ENCODE measurements at regions not wholly inside any gene's neighbourhood (a gene's known extent, or its start where the extent isn't known, plus 50 kb on each side); places are given as distances from the start of the nearest gene placed in this dataset.
"Not testable (repeated sequence)": the region's sequence is repeated elsewhere in the genome, so short reads cannot be mapped to it uniquely, and the experiment has no call there.

GRCh38 chr11:86167499-86168164, 76.9 kb upstream of the EED start:
- DNase-seq (ENCODE audit: low read depth): no peak

- not testable (repeated sequence) for DNase-seq (ENCODE audit: low read depth)
These were observed 78.3 kb upstream of the EED start for GRCh38 chr11:86166287-86166686.

- DNase-seq (ENCODE audit: low read depth): no peak
These were observed 80.4 kb upstream of the EED start for GRCh38 chr11:86164106-86164505.

DNA sequence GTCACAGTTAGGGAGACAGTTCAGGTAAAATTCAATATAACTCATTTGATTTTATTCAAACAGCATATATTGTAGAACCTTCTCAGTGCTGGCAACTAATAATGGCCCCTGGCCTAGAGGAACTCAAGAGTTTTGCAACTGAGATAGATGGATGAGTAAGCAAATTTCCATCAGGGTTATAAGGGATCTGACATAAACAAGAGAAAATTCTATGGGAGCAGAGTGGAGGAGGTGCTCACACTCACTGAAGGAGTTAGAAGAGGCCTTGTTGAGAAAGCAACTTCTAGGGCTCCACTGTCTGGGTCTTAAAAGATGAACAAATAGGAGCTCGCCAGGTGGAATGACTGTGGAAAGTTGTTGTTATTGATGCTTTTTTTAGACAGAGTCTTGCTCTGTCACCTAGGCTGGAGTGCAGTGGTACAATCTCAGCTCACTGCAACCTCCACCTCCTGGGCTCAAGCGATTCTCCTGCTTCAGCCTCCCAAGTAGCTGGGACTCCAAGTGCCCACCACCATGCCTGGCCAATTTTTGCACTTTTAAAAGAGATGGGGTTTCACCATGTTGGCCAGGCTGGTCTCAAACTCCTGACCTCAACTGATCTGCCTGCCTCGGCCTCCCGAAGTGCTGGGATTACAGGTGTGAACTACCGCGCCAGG, 81.2 kb upstream of the EED start:
- DNase-seq (ENCODE audit: low read depth): not testable (repeated sequence)

- DNase-seq (ENCODE audit: low read depth): no peak
These were observed 82.3 kb upstream of the EED start for GRCh38 chr11:86162239-86162638.

GRCh38 chr11:86161837-86162236, 82.7 kb upstream of the EED start:
- DNase-seq (ENCODE audit: low read depth): no peak

- DNase-seq (ENCODE audit: low read depth): no peak
These were observed 83.2 kb upstream of the EED start for GRCh38 chr11:86161336-86161735.

- DNase-seq (ENCODE audit: low read depth): no peak
These were observed 83.9 kb upstream of the EED start for GRCh38 chr11:86160541-86161149.

GRCh38 chr11:86159581-86159891, 85.0 kb upstream of the EED start:
- no peak for DNase-seq (ENCODE audit: low read depth)

- no peak for DNase-seq (ENCODE audit: low read depth)
These were observed 85.6 kb upstream of the EED start for GRCh38 chr11:86158704-86159580.

DNA sequence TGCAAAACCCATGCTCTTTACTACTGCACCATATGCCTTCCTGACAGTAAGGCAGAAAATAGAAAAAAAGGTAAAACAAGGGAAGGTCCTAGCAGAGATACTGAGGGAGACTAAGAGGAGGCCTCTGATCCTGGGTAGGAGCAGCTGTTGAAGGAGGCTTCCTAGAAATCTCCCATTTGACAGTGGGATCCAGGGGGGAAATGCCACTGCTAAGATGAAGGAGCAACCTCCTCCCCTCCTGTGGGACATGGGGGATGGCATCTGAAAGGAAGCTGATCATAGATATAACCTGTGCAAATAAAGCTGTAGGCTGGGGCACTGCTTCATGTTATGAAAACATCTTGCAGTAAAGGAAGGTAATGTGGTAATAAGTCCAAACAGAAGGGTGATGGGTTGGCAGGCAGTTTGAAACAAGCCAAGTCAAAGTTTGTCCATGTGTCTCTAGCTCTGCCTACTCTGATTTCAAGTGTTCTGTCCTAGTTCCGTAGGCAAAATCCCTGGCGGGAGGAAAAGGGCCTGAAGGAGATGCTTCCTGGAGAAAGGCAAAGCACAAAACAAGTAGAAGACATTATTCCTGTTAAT, 86.7 kb upstream of the EED start:
- DNase-seq (ENCODE audit: low read depth): no peak

DNA sequence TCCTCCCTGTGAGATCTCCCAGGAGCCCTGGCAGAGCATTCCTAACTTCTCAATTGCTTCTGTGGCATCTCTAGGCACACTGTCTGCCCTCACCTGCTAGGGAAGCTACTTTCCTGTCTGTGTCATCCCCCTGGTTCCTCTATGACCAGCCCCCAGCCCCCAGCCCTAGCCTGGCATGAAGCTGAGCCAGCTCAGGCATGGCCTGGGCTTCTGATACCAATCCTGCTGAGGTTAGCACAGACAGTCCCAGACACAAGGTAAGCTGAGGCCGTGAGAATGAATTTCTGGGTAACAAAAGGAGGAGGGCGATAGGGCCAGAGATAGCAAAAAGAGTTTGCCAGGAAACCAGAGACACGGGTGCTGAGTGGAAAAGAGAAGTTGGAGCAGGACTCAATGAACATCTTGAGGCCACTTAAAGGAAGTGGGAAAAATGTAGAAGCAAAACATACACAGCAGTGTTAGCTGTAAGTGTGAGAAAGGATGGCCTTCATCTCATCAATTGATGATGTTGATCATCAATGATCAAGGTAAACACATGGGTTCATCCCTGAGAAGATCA, 87.6 kb upstream of the PICALM start:
- DNase-seq (ENCODE audit: low read depth): no peak

GRCh38 chr11:86155200-86155844, 86.4 kb upstream of the PICALM start:
- no peak for DNase-seq (ENCODE audit: low read depth)

DNA sequence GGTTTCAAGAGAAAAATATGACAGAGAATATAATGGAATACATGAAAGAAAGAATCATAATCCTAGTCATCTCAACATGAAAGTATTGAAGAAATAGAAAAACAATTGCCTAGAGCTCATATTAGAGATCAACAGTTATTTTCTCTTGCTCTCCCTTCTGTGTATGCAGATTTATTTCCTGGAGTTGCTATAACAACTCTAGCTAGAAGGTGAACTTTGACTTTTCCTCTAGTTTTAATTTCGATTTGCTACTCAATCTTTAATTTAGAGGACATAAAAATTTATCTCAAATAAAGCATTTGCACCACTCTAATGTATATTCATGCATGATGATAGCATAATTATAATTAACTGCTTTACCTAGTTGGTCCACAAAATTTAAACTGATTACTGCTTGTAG, 84.6 kb upstream of the PICALM start:
- DNase-seq (ENCODE audit: low read depth): no peak

GRCh38 chr11:86152901-86153300, 84.0 kb upstream of the PICALM start:
- DNase-seq (ENCODE audit: low read depth): no peak

GRCh38 chr11:86152006-86152862, 83.3 kb upstream of the PICALM start:
- no peak for DNase-seq (ENCODE audit: low read depth)

DNA sequence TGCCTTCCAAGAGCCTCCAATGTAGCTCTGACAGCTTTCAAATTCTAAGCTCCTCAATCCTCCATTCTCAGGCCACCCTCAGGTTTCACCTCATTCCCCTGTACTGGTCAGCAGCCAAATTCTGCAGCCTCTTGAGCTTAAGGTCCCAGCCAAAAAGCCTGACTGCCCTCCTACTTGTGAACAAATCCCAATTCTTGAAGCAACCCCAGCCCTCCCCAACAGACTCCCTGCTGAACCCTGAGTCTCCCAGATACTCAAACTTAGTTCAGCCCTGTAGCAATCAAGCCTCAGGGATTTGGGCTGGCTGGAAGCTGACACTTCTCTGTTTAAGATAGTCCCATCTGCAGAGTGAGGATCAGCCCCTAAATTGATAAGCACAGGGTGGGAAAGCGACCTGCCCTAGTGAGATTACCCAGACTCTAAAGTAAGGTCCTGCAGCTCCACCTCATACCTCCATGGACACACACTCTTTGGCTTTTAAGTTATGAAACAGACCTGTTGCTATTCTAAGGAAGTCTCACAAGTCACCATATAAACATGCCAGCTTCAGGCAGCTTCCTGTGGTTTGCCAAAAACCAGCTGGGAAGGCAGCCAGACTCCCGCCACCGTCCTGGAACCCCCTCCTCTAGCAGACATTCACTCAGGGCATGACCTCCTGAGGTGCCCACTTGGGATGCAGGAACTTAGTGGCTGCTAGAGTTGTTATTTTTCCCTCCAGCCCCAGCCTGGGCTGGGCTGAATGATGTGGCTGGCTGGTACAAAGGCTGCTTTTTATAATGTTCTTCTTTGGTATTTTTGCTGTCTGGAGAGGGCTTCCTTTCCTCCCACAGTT, 82.5 kb upstream of the PICALM start:
- no peak for DNase-seq (ENCODE audit: low read depth)

- no peak for DNase-seq (ENCODE audit: low read depth)
These were observed 81.9 kb upstream of the PICALM start for GRCh38 chr11:86150847-86151173.

DNA sequence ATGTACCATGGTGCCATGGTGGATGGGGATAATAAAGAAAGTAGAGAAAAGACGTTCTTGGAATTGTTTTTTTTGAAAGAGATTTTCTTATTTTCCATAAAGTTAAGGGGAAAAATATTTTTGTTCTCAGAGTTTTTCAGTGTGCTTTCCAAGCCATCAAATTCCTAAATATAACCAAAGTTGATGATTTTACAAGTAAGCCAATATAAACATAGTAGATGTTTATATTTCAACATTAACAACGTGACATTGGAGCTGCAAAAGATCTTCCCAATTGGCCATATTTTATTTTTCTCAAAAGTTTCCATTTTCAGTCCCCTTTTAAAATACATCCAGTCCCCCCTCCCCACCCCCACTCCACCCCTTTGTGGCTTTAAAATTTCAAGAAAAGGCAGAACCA, 80.9 kb upstream of the PICALM start:
- DNase-seq (ENCODE audit: low read depth): no peak

DNA sequence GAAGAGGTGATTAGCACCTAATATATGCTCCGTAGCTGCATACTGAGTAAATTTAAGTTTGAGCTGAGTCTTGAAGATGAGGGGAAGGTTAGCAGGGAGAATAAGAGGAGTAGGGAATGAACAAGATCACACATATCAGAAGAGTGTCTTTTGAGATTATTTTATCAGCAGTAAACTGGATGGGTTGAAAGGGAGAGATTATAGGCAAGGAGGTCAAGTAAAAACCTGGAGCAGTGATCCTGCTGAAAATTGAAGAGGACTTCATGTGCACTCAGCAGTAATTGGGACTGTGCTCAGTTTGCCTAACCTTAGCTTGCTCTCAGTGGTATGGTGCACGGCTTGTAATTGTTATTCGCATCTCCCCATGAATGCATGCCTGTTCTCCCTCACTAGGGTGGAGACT, 79.5 kb upstream of the PICALM start:
- DNase-seq (ENCODE audit: low read depth): no peak

Measured in activated T-helper 1 cell treated with Interleukin-2 at 50 U/mL for 16 hours (primary cell).